Testis (tissue), 2 donors: ENCODE measurements at regions not wholly inside any gene's neighbourhood (a gene's known extent, or its start where the extent isn't known, plus 50 kb on each side); places are given as distances from the start of the nearest gene placed in this dataset.

Experiments used
- CTCF ChIP-seq, 3 experiments: fragments of 450-650 bp in 2 of 3; fragments of 200-600 bp in 1 of 3; sonication (generic) in 1 of 3; IDR thresholded peaks; one replicate each; pipeline ENCODE4 v1.5.1; 2016 to 2019; ENCODE audit warnings: antibody characterized with exemption in 3 of 3, mild to moderate bottlenecking in 2 of 3, moderate library complexity in 1 of 3
- POLR2A ChIP-seq: fragments of 450-650 bp; IDR thresholded peaks from one replicate; pipeline ENCODE4 v1.6.1; 2017; ENCODE audit warnings: antibody characterized with exemption, mild to moderate bottlenecking, moderate library complexity

- no peak for TF ChIP-seq CTCF (IDR thresholded peaks at IDR 0.05)
- no peak for TF ChIP-seq POLR2A
These were observed 68.9 kb upstream of the SPTLC1 start for GRCh38 chr9:92184041-92184564.
